ENCODE measurements at regions not wholly inside any gene's neighbourhood (a gene's known extent, or its start where the extent isn't known, plus 50 kb on each side); places are given as distances from the start of the nearest gene placed in this dataset.

DNA sequence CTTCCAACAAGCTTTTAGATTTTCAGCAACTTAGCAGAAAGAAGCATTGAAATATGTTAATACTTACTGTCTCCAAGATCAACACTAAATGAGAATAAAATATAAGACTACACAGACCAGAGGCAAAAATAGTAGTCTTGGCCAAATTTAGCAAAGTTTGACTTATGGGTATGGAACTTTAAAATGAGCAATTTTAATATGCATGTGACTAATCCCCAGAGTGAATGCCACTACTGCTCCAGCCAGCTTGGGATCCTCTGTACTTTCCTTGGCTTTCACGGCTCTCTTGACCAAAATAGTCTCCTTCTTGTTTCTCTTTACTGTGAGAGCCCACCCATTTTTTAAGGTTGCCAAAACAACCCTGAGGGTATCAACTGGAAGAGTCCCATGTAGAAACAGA, 148.0 kb upstream of the GRIA1 start (continued):
- TF ChIP-seq ZNF318 (CRISPR knock-in tag; IDR thresholded peaks at IDR 0.05) (no peak), BCL6 (CRISPR knock-in tag; IDR thresholded peaks at IDR 0.05) (no peak)

GRCh38 chr5:153347611-153348010, 142.9 kb upstream of the GRIA1 start:
- no peak overlapping the region for H2AFZ ChIP-seq (ENCODE audit: low read length)
- no TSS peak for BruUV-seq (replicated peaks)
- H3K4me2 ChIP-seq (ENCODE audit: low read depth, low read length) = no peak overlapping the region
- H3K27me3 ChIP-seq (ENCODE audit: control insufficient read depth in 1 of 2, insufficient read depth in 2 of 2, low read length in 2 of 2) = no peaks in the 10 kb centered on the region; a peak in 1 of 5 replicates
- in situ Hi-C loops (cut with HindIII; ENCODE audit: extremely low pct_ligation_motif_present, low pct_unique_long_range_greater_than_20kb) = no loop called here
- 0% methylated on average over 1 of the region's 1 CpG for WGBS (ENCODE audit: low lambda C conversion rate)
- ChIA-PET POLR2A (no interaction called here), CTCF (ENCODE audit: low intra/inter-chr PET ratio, low total read pairs) (no interaction called here)
- no peaks in the 10 kb centered on the region for H3K36me3 ChIP-seq (replicated peaks in 1 of 2; ENCODE audit: control insufficient read depth in 1 of 2, insufficient read depth in 2 of 2, low read length in 2 of 2)
- FAIRE-seq (no peak), ATAC-seq (no peak), DNase-seq (ENCODE audit: low spot score) (no peak)
- no peak overlapping the region for H3K27ac ChIP-seq (ENCODE audit: extremely low read length, insufficient read depth, low read length)
- intact Hi-C loops (cut with micrococcal nuclease; ENCODE audit: unreplicated experiment) = no loop called here
- H3K9me3 ChIP-seq (ENCODE audit: low read length) = 0 out of 2 replicates have a peak, but pooled peaks cover 8% of the 10 kb centered on the region
- H3K79me2 ChIP-seq (ENCODE audit: insufficient read depth, low read length) = no peaks in the 10 kb centered on the region
- no peaks in the 10 kb centered on the region for H4K20me1 ChIP-seq (ENCODE audit: insufficient read depth, low read length)
- no peak overlapping the region for H3K4me3 ChIP-seq (replicated peaks in 1 of 3; ENCODE audit: insufficient read depth in 1 of 3, low read depth in 2 of 3, low read length in 3 of 3)
- H3K4me1 ChIP-seq (ENCODE audit: insufficient read depth, low read length) = no peaks in the 10 kb centered on the region
- H3K9ac ChIP-seq (ENCODE audit: insufficient read depth, low read depth, low read length) = no peak overlapping the region
- no peak for TF ChIP-seq HNF4A (CRISPR knock-in tag; IDR thresholded peaks at IDR 0.05)
- TF ChIP-seq ZNF121 (CRISPR knock-in tag; IDR thresholded peaks at IDR 0.05) = no peak
- no peak for TF ChIP-seq ATAD3A (CRISPR knock-in tag; IDR thresholded peaks at IDR 0.05)
- TF ChIP-seq ZNF264 (CRISPR knock-in tag; IDR thresholded peaks at IDR 0.05) = no peak
- no peak for TF ChIP-seq NFE2L2 (IDR thresholded peaks at IDR 0.05; ENCODE audit: low read length)
- no peak for TF ChIP-seq ZFP82 (CRISPR knock-in tag; IDR thresholded peaks at IDR 0.05; ENCODE audit: borderline replicate concordance)
- TF ChIP-seq, protein P1, sequence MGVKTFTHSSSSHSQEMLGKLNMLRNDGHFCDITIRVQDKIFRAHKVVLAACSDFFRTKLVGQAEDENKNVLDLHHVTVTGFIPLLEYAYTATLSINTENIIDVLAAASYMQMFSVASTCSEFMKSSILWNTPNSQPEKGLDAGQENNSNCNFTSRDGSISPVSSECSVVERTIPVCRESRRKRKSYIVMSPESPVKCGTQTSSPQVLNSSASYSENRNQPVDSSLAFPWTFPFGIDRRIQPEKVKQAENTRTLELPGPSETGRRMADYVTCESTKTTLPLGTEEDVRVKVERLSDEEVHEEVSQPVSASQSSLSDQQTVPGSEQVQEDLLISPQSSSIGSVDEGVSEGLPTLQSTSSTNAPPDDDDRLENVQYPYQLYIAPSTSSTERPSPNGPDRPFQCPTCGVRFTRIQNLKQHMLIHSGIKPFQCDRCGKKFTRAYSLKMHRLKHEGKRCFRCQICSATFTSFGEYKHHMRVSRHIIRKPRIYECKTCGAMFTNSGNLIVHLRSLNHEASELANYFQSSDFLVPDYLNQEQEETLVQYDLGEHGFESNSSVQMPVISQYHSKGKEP (CRISPR knock-in tag; IDR thresholded peaks at IDR 0.05) = no peak
- TF ChIP-seq POLR2G (IDR thresholded peaks at IDR 0.05; ENCODE audit: low read depth, low read length) = no peak
- TF ChIP-seq ARNT (IDR thresholded peaks at IDR 0.05) = no peak
- TF ChIP-seq HMGA1 (CRISPR knock-in tag; conservative IDR thresholded peaks at IDR 0.05) = no peak
- TF ChIP-seq NFYB (CRISPR knock-in tag; IDR thresholded peaks at IDR 0.05) = no peak
- no peak for TF ChIP-seq CREB1 (IDR thresholded peaks at IDR 0.05)
- no peak for TF ChIP-seq CREB1 (CRISPR knock-in tag; IDR thresholded peaks at IDR 0.05)
- TF ChIP-seq ZNF616 (CRISPR knock-in tag; IDR thresholded peaks at IDR 0.05; ENCODE audit: low read depth) = no peak
